ENCODE measurements at regions not wholly inside any gene's neighbourhood (a gene's known extent, or its start where the extent isn't known, plus 50 kb on each side); places are given as distances from the start of the nearest gene placed in this dataset.

GRCh38 chr17:14630046-14630445, 329.2 kb downstream of the HS3ST3B1 start:
- Mint-ChIP-seq H3K36me3 (ENCODE audit: insufficient read depth) (no peaks in the 10 kb centered on the region), H3K4me1 (ENCODE audit: low read depth in 2 of 2) (no peaks in the 10 kb centered on the region), H3K4me3 (no peak overlapping the region), H3K27me3 (peaks cover 29 to 40% of the 10 kb centered on the region in 2 donors), H3K9me3 (no peaks in the 10 kb centered on the region), H3K27ac (no peak overlapping the region)
- ATAC-seq (replicated peaks) (no peak), DNase-seq (no peak)

DNA sequence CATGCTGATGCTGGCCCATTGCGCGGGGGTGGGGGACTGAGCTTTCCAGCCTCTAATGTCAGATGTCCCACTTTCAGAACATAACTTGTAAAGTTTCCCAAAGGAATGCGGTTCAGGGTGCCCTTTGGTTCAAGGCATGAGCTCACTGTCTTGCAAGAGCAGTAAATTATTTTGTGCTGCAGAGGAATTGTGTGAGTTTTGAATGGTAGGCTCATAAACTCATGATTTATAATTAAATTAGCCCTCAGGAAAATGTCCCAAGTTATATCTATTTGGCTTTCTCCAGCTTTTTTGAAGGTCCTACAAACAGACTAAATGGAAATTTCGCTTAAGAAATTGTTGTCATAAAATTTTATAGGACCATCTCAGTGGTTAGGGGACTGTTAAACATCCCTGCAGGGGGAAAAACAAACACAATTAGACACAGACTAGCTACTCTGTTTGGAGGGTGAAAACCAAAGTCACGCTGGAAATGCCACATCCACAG, 321.8 kb downstream of the HS3ST3B1 start:
- ATAC-seq (replicated peaks), result no peak
- no peak overlapping the region for H3K27ac Mint-ChIP-seq

DNA sequence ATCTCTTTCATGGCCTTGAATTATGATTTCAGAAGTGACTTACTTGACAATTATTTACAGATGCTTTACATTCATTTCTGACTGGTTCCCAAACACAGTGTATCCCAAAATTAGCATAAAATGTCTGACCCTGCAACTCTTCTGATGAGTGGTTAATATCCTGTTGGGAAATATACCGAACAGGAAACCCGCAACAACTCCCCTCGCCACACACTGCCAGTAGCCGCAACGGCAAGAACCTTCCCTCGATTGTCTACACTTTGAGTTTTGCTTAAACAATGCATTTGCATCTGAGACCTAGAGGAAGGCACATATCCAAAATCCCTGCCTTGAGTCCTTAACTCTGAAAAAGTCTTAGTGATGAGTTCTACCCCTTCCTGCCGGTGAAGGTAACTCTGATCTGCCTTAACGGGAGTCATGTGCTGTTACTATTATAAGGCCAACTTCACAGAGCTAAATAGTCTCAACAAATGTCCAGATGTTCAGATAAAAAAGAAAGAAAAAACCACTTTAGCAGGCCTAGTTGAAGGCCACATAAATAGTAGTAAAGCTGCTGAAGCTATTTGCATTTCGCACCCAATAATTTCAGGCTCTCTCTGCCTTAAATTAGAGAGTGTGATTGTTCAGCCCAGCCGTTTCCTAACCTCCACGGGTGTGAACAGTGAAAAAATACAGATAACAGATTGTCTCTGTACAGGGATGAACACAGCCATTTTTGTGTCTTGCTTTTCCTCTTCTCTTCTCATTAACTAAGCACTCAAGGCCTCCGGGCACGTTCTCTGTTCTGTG, 321.1 kb downstream of the HS3ST3B1 start:
- no peak overlapping the region for H3K4me3 Mint-ChIP-seq
- no peaks in the 10 kb centered on the region for H3K9me3 Mint-ChIP-seq
- H3K36me3 Mint-ChIP-seq (ENCODE audit: insufficient read depth), result no peaks in the 10 kb centered on the region
- no peak for ATAC-seq (replicated peaks)
- no peaks in the 10 kb centered on the region for H3K4me1 Mint-ChIP-seq (ENCODE audit: low read depth in 2 of 2)
- H3K27me3 Mint-ChIP-seq, result peaks cover 47 to 50% of the 10 kb centered on the region in 2 donors
- no peak overlapping the region for H3K27ac Mint-ChIP-seq
- no peak for DNase-seq

More for the DNA sequence above, 321.8 kb downstream of the HS3ST3B1 start:
- no peaks in the 10 kb centered on the region for H3K36me3 Mint-ChIP-seq (ENCODE audit: insufficient read depth)
- no peaks in the 10 kb centered on the region for H3K9me3 Mint-ChIP-seq
- H3K4me3 Mint-ChIP-seq, result no peak overlapping the region
- H3K27me3 Mint-ChIP-seq, result peaks cover 48 to 50% of the 10 kb centered on the region in 2 donors
- H3K4me1 Mint-ChIP-seq (ENCODE audit: low read depth in 2 of 2), result no peaks in the 10 kb centered on the region
- DNase-seq, result no peak

DNA sequence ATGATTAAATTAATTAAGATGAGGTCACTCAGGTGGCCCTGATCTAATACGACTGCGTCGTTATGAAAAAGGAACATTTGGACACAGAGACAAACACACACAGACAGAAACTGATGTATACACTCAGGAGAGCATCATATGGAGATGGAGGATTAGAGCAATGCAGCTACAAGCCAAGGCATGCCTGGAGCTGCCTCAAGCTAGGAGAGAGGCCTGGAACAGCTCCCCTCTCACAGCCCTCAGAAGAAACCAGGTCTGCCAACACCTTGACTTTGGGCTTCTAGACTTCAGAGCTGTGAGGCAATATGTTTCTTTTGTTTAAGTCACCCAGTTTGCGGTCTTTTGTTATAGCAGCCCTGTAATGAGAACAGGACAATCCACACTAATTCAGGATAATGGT, 318.9 kb downstream of the HS3ST3B1 start:
- Mint-ChIP-seq H3K4me3 (no peak overlapping the region), H3K27ac (no peak overlapping the region), H3K36me3 (ENCODE audit: insufficient read depth) (no peaks in the 10 kb centered on the region), H3K9me3 (no peaks in the 10 kb centered on the region), H3K4me1 (ENCODE audit: low read depth in 2 of 2) (no peaks in the 10 kb centered on the region), H3K27me3 (peaks cover 30 to 35% of the 10 kb centered on the region in 2 donors)
- ATAC-seq (replicated peaks), result no peak
- no peak for DNase-seq

DNA sequence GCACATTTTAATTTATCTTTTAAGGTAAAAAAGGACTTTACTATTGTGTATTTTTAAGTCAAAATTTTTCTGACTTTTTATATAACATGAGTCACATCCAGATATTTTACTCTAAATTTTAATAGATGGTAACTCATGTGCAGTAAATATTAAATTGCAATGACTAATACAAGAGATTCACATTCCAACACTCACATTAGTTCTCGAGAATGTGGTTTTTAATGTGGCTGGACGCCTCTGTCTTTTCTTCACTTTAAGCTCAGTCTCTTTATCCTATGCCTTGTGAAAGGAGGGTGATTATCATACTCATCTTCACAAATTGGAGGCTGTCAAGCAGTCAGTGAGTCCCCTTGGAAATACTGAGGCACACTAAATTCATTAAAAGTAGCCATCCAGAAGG, 315.6 kb downstream of the HS3ST3B1 start:
- ATAC-seq (replicated peaks) (no peak), DNase-seq (no peak)
- no peak overlapping the region for H3K4me3 Mint-ChIP-seq
- H3K4me1 Mint-ChIP-seq (ENCODE audit: low read depth in 2 of 2), result no peaks in the 10 kb centered on the region
- no peak overlapping the region for H3K27ac Mint-ChIP-seq
- peaks cover 28 to 29% of the 10 kb centered on the region in 2 donors for H3K27me3 Mint-ChIP-seq
- H3K9me3 Mint-ChIP-seq, result no peaks in the 10 kb centered on the region
- no peaks in the 10 kb centered on the region for H3K36me3 Mint-ChIP-seq (ENCODE audit: insufficient read depth)

GRCh38 chr17:14605267-14605599, 304.4 kb downstream of the HS3ST3B1 start:
- peak; percentile 40 for ATAC-seq (replicated peaks)
- peaks cover 2% of the 10 kb centered on the region for H3K36me3 Mint-ChIP-seq (ENCODE audit: insufficient read depth)
- peak overlapping the region in 1 of 2 donors; percentile 76 for H3K27ac Mint-ChIP-seq
- H3K27me3 Mint-ChIP-seq, result peaks cover 4 to 35% of the 10 kb centered on the region in 2 donors
- H3K4me3 Mint-ChIP-seq, result peak overlapping the region in 1 of 2 donors; percentile 1
- no peak for DNase-seq
- no peaks in the 10 kb centered on the region for H3K9me3 Mint-ChIP-seq
- peaks cover 5 to 8% of the 10 kb centered on the region in 2 donors for H3K4me1 Mint-ChIP-seq (ENCODE audit: low read depth in 2 of 2)

DNA sequence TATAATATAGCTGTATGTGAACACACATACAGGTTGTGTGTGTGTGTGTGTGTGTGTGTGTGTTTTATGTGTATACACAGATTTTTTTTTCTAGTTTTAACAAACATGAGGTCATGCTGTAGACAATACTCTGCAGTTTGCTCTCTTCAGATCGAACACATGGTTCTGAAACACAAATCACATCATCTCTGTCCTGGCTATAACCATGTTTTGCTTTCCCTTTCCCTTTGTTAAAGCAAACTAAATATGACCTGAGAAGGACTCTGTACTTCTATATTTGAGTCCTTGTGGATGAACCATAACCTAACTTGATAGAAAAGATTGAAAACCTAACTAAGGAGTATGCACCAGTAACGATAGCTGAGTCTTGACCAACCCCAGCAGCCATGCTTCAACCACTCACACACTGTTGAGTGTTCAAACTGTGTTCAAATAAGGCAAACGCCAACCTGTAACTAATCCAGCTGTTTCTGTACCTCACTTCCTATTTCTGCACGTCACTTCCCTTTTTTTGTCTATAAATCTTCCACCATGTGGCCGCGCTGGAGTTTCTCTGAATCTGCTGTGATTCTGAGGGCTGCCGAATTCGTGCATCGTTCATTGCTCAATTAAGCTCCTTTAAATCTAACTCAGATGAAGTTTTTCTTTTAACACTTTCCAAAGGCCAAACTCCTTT, 303.8 kb downstream of the HS3ST3B1 start:
- Mint-ChIP-seq H3K36me3 (ENCODE audit: insufficient read depth) (peaks cover 2% of the 10 kb centered on the region), H3K27me3 (peaks cover 8 to 36% of the 10 kb centered on the region in 2 donors), H3K4me1 (ENCODE audit: low read depth in 2 of 2) (peaks cover 5 to 8% of the 10 kb centered on the region in 2 donors), H3K27ac (peak overlapping the region in 1 of 2 donors; percentile 76), H3K9me3 (no peaks in the 10 kb centered on the region), H3K4me3 (peak overlapping the region in 1 of 2 donors; percentile 1)
- ATAC-seq (replicated peaks), result no peak
- DNase-seq, result no peak

DNA sequence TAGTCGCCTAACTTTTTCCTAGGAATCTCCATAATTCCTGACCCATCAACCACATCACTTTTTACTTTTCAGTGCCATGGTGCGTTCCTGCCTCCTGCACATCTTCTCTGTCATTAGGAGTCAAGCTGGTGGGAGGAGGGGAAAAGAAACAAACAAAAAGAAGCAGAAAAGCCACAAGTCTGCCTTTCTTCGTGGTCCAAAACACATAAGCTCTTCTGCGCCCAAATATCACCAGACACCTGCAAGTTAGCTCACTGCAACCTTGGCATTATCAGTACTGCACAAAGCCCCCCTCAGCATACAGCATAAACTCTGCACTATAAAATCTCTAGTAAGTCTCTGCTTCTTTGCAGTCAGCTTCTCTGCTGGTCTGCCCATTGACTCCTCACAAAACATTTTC, 295.3 kb downstream of the HS3ST3B1 start:
- ATAC-seq (replicated peaks), result no peak
- H3K9me3 Mint-ChIP-seq, result no peaks in the 10 kb centered on the region

DNA sequence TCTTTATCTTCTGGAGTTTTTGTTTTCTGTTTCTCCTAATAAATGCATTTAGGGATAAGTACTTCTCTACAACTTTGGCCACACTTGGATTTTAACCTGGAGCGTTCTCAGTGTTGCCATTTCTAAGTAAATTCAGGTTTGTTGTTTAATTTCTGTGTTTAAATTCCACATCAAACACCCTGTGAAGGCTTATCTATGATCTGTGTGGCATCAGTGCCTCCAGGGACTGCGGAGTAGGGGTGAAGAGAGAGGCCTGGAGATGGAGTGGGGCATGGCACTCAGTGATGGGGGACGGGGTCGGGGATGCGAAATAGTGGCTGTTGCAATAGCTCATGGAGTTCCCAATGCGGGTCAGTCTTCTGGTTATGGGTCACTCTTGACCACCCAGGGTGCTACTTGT, 294.8 kb downstream of the HS3ST3B1 start:
- DNase-seq (no peak), ATAC-seq (replicated peaks) (no peak)
- Mint-ChIP-seq H3K9me3 (no peaks in the 10 kb centered on the region), H3K4me3 (no peak overlapping the region), H3K27ac (no peak overlapping the region), H3K4me1 (ENCODE audit: low read depth in 2 of 2) (no peaks in the 10 kb centered on the region), H3K27me3 (peaks cover 57 to 64% of the 10 kb centered on the region in 2 donors), H3K36me3 (ENCODE audit: insufficient read depth) (no peaks in the 10 kb centered on the region)

More for the DNA sequence above, 295.3 kb downstream of the HS3ST3B1 start:
- Mint-ChIP-seq H3K4me3 (no peak overlapping the region), H3K27ac (no peak overlapping the region), H3K36me3 (ENCODE audit: insufficient read depth) (no peaks in the 10 kb centered on the region), H3K4me1 (ENCODE audit: low read depth in 2 of 2) (no peaks in the 10 kb centered on the region), H3K27me3 (peaks cover 51 to 63% of the 10 kb centered on the region in 2 donors)
- DNase-seq, result no peak

DNA sequence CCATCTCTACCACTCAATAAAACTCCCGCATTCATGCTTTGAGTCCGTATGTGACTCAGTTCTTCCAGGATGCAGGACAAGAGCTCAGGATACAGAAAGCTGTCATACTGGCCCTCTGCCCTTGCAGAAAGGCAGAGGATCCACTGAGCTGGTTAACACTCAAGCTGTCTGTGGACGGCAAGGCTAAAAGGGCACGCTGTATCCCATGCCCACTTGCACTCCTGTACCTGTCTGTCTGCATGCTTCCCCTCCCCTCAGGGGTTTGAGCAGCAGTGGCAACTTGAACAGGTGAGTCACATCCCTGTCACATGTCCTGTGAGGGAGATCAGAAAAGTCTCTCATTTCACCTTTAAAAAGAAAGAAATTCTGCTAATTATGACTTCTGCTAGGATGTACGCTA, 293.8 kb downstream of the HS3ST3B1 start:
- Mint-ChIP-seq H3K4me1 (ENCODE audit: low read depth in 2 of 2) (no peaks in the 10 kb centered on the region), H3K36me3 (ENCODE audit: insufficient read depth) (no peaks in the 10 kb centered on the region), H3K4me3 (no peak overlapping the region), H3K9me3 (no peaks in the 10 kb centered on the region), H3K27me3 (peaks cover 58 to 61% of the 10 kb centered on the region in 2 donors), H3K27ac (no peak overlapping the region)
- ATAC-seq (replicated peaks), result no peak
- no peak for DNase-seq

DNA sequence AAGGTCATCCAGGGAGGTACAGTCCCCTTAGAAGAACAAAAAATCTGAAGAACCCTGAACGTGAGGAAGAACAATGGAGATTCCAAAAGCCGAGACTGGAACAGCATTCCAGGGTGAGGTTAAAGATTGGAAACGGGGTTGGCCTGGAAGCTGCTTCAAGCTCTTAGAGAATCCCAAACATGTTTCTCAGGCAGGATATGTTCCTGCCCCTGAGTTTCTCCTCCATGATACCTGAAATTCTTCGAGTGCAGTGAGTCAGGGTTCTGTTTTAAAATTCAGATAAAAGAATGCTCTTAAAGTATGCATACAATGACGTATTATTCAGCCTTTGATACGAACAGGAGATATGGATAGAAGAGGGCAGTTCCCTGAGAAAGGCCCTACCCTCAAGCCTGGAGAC, 293.1 kb downstream of the HS3ST3B1 start:
- Mint-ChIP-seq H3K4me3 (no peak overlapping the region), H3K9me3 (no peaks in the 10 kb centered on the region), H3K36me3 (ENCODE audit: insufficient read depth) (no peaks in the 10 kb centered on the region), H3K27me3 (peaks cover 55 to 66% of the 10 kb centered on the region in 2 donors), H3K4me1 (ENCODE audit: low read depth in 2 of 2) (no peaks in the 10 kb centered on the region), H3K27ac (no peak overlapping the region)
- no peak for DNase-seq
- ATAC-seq (replicated peaks), result no peak

DNA sequence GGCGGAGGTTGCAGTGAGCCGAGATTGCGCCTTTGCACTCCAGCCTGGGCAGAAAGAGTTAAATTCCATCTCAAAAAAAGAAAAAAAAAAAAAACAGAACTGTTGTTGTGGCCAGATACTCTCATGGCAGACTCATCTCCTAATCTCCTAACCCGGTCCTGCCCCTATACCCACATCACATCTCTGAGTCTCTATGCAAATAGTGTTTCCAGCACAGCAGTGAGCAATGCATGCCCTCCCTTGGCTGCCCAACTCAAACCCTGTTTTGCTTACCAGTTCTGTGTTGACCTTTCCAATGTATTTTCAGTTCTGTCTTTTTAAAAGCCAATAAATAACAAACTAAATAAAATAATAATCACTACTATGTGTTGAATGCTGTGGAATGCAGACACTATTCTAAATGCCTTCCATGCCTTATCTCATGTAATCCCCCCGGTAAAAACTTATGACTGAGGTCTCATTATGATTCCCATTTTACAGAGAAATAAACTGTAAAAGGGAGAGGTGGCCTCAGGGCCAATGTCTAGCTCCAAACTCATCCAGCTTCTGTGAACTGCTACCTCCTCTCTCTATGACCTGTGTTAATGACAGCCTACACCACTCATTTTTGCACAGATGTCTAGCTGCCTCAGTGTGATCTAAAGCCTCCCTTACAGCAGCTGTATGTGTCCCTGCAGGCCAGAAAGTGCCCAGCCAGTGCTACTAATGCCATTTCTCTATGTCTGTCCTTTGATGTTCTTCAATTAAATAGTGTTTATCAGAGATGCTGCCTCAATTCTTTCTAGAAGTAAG, 289.8 kb downstream of the HS3ST3B1 start:
- Mint-ChIP-seq H3K4me1 (ENCODE audit: low read depth in 2 of 2) (no peaks in the 10 kb centered on the region), H3K36me3 (ENCODE audit: insufficient read depth) (no peaks in the 10 kb centered on the region), H3K27me3 (peaks cover 36 to 49% of the 10 kb centered on the region in 2 donors), H3K27ac (no peak overlapping the region), H3K4me3 (no peak overlapping the region), H3K9me3 (no peaks in the 10 kb centered on the region)
- ATAC-seq (replicated peaks), result no peak
- DNase-seq, result no peak

GRCh38 chr17:14585099-14585498, 284.2 kb downstream of the HS3ST3B1 start:
- Mint-ChIP-seq H3K4me3 (no peak overlapping the region), H3K27me3 (peaks cover 23 to 31% of the 10 kb centered on the region in 2 donors), H3K36me3 (ENCODE audit: insufficient read depth) (peaks cover 4% of the 10 kb centered on the region), H3K9me3 (no peaks in the 10 kb centered on the region), H3K4me1 (ENCODE audit: low read depth in 2 of 2) (peaks cover 0 to 2% of the 10 kb centered on the region in 2 donors), H3K27ac (no peak overlapping the region)
- no peak for ATAC-seq (replicated peaks)
- no peak for DNase-seq

Measured in effector memory CD8-positive, alpha-beta T cell (primary cell).